A549 (cell line): ENCODE measurements at regions not wholly inside any gene's neighbourhood (a gene's known extent, or its start where the extent isn't known, plus 50 kb on each side); places are given as distances from the start of the nearest gene placed in this dataset.
"Not testable (repeated sequence)": the region's sequence is repeated elsewhere in the genome, so short reads cannot be mapped to it uniquely, and the experiment has no call there.

Experiments
- ATAC-seq, 2 experiments: fragments of 200-7000 bp in 1 of 2; fragments of >200 bp in 1 of 2; cut with Nextera tagmentation in 1 of 2; cut with Tn5 transposase in 1 of 2; 3 replicates each; pipeline versions ENCODE4 v1.8.0 to v1.9.1; 2018 to 2020; ENCODE audit warnings: mild to moderate bottlenecking in 1 of 2, moderate library complexity in 1 of 2
- CTCF ChIA-PET: fragments of 300-600 bp; sonication (Branson Sonifier 250); formaldehyde crosslinking; extraction: SDS; loops from one replicate; lab custom pipeline; 2021; ENCODE audit warnings: antibody characterized with exemption, inconsistent platforms; lab: Yijun Ruan, JAX
- POLR2A ChIA-PET: fragments of 350-600 bp; formaldehyde crosslinking; extraction: SDS; loops from one replicate; lab custom pipeline; 2021; ENCODE audit warnings: antibody characterized with exemption, inconsistent platforms; lab: Yijun Ruan, JAX
- DNase-seq, 2 experiments: peaks; one replicate each; pipeline versions ENCODE4 v3.0.0 to v3.0.0-alpha.2; 2011 to 2016; ENCODE audit warnings: low read depth in 1 of 2, low spot score in 1 of 2
- FAIRE-seq: peaks from 2 replicates; lab custom pipeline; 2011; peaks lifted over from hg19 to GRCh38; lab: Jason Lieb, UNC
- H3K27ac ChIP-seq, 2 experiments: fragments of >200 bp; sonication (Bioruptor Twin); formaldehyde crosslinking; 3 replicates each; pipeline ENCODE4 v1.5.1; 2016 to 2017
- H3K4me1 ChIP-seq: fragments of >200 bp; sonication (Bioruptor Twin); formaldehyde crosslinking; 3 replicates; pipeline ENCODE4 v1.6.1; 2016
- H3K4me2 ChIP-seq: fragments of >200 bp; sonication (Bioruptor Twin); formaldehyde crosslinking; 3 replicates; pipeline ENCODE4 v1.6.1; 2016
- H3K4me3 ChIP-seq: fragments of >200 bp; sonication (Bioruptor Twin); formaldehyde crosslinking; 3 replicates; pipeline ENCODE4 v1.5.1; 2016
- H3K9me3 ChIP-seq: fragments of >200 bp; sonication (Bioruptor Twin); formaldehyde crosslinking; 3 replicates; pipeline ENCODE4 v1.6.1; 2016
- JUN ChIP-seq, 2 experiments: fragments of >200 bp; sonication (Bioruptor Twin); formaldehyde crosslinking; IDR thresholded peaks; 2 replicates in 1 of 2; 3 replicates in 1 of 2; pipeline ENCODE4 v1.6.1; 2016 to 2017
- KDM1A ChIP-seq: fragments of 200-600 bp; sonication (generic); IDR thresholded peaks from 2 replicates; pipeline ENCODE4 v1.6.1; 2016; ENCODE audit warnings: low read depth, mild to moderate bottlenecking
- WGBS: methylation state at CpG from one replicate; pipeline ENCODE4 v1.1.6; 2017; ENCODE audit errors: missing lambda C conversion rate; 5-methylcytosine and 5-hydroxymethylcytosine counted together

GRCh38 chr13:111668451-111668850 lies 348.0 kb downstream of the TEX29 start:
- FAIRE-seq (no peak), DNase-seq (no peak), ATAC-seq (no peak)
- Histone ChIP-seq H3K27ac (no peak overlapping the region), H3K4me3 (no peak overlapping the region), H3K4me1 (no peaks in the 10 kb centered on the region), H3K4me2 (no peak overlapping the region), H3K9me3 (no peaks in the 10 kb centered on the region)
- no peak for TF ChIP-seq JUN (IDR thresholded peaks at IDR 0.05)
- TF ChIP-seq KDM1A, result no peak
- CTCF ChIA-PET, result no interaction called here
- WGBS, result 45% methylated on average over 16 of the region's 30 CpGs
- POLR2A ChIA-PET, result no interaction called here

- 40% methylated on average over 4 of the region's 7 CpGs for WGBS
- ATAC-seq, POLR2A ChIA-PET, FAIRE-seq, CTCF ChIA-PET, H3K27ac ChIP-seq, H3K9me3 ChIP-seq, H3K4me2 ChIP-seq, DNase-seq, H3K4me1 ChIP-seq, H3K4me3 ChIP-seq: not testable (repeated sequence)
Observed at GRCh38 chr13:111672198-111672597, 351.8 kb downstream of the TEX29 start.

- H3K9me3 ChIP-seq, FAIRE-seq, DNase-seq, CTCF ChIA-PET, H3K4me2 ChIP-seq, H3K27ac ChIP-seq, H3K4me3 ChIP-seq, H3K4me1 ChIP-seq, POLR2A ChIA-PET, ATAC-seq: not testable (repeated sequence)
- no CpG with 5 or more reads among the region's 33 CpGs for WGBS
Observed at GRCh38 chr13:111678120-111678882, 357.9 kb downstream of the TEX29 start.

- H3K9me3 ChIP-seq, H3K4me2 ChIP-seq, H3K4me1 ChIP-seq, ATAC-seq, DNase-seq, CTCF ChIA-PET, POLR2A ChIA-PET, H3K4me3 ChIP-seq, FAIRE-seq, H3K27ac ChIP-seq: not testable (repeated sequence)
- no CpG with 5 or more reads among the region's 15 CpGs for WGBS
Observed at GRCh38 chr13:111679645-111680044, 359.2 kb downstream of the TEX29 start.

GRCh38 chr13:111680100-111680499 lies 359.7 kb downstream of the TEX29 start:
- CTCF ChIA-PET, ATAC-seq, H3K4me3 ChIP-seq: not testable (repeated sequence)

GRCh38 chr13:111692028-111692427 lies 371.6 kb downstream of the TEX29 start:
- POLR2A ChIA-PET, FAIRE-seq, ATAC-seq, H3K4me1 ChIP-seq, CTCF ChIA-PET, H3K4me2 ChIP-seq, H3K4me3 ChIP-seq, H3K27ac ChIP-seq, H3K9me3 ChIP-seq, DNase-seq: not testable (repeated sequence)
- WGBS, result no CpG with 5 or more reads among the region's 2 CpGs

More at GRCh38 chr13:111680100-111680499, 359.7 kb downstream of the TEX29 start:
- FAIRE-seq, POLR2A ChIA-PET, H3K4me2 ChIP-seq, DNase-seq, H3K9me3 ChIP-seq, H3K27ac ChIP-seq, H3K4me1 ChIP-seq: not testable (repeated sequence)
- no CpG with 5 or more reads among the region's 13 CpGs for WGBS

GRCh38 chr13:111696121-111696520 lies 370.8 kb upstream of the SOX1 start:
- no CpG with 5 or more reads among the region's 11 CpGs for WGBS

GRCh38 chr13:111702059-111702458 lies 364.9 kb upstream of the SOX1 start:
- CTCF ChIA-PET, H3K27ac ChIP-seq, H3K9me3 ChIP-seq, H3K4me2 ChIP-seq, H3K4me1 ChIP-seq, POLR2A ChIA-PET, DNase-seq, FAIRE-seq, ATAC-seq, H3K4me3 ChIP-seq: not testable (repeated sequence)
- no CpG with 5 or more reads among the region's 5 CpGs for WGBS

More at GRCh38 chr13:111696121-111696520, 370.8 kb upstream of the SOX1 start:
- H3K9me3 ChIP-seq, DNase-seq, H3K27ac ChIP-seq, CTCF ChIA-PET, ATAC-seq, H3K4me3 ChIP-seq, H3K4me2 ChIP-seq, H3K4me1 ChIP-seq, POLR2A ChIA-PET, FAIRE-seq: not testable (repeated sequence)
